Hepatocyte (in vitro differentiated cells): ENCODE measurements at regions not wholly inside any gene's neighbourhood (a gene's known extent, or its start where the extent isn't known, plus 50 kb on each side); places are given as distances from the start of the nearest gene placed in this dataset.
A peak's percentile ranks its signal among the peaks of the same experiment; 100 is the strongest.

Source experiments
- DNase-seq: peaks from one replicate; pipeline ENCODE4 v3.0.0-alpha.2; 2016; ENCODE audit warnings: low spot score
- H2AFZ ChIP-seq: fragments of 200-600 bp; sonication (generic); 2 replicates; pipeline ENCODE4 v1.6.0; 2016; ENCODE audit warnings: antibody characterized with exemption, mild to moderate bottlenecking
- H3K27ac ChIP-seq: fragments of 200-600 bp; sonication (generic); 2 replicates; pipeline ENCODE4 v1.5.1; 2016; ENCODE audit warnings: mild to moderate bottlenecking
- H3K27me3 ChIP-seq: fragments of 200-600 bp; sonication (generic); 2 replicates; pipeline ENCODE4 v1.6.1; 2016
- H3K36me3 ChIP-seq: fragments of 200-600 bp; sonication (generic); replicated peaks from 2 replicates; pipeline ENCODE4 v1.5.1; 2016; ENCODE audit warnings: low read depth; ENCODE audit not compliant: insufficient read depth
- H3K4me1 ChIP-seq: fragments of 200-600 bp; sonication (generic); 2 replicates; pipeline ENCODE4 v1.5.1; 2016; ENCODE audit warnings: mild to moderate bottlenecking, moderate library complexity; ENCODE audit not compliant: insufficient read depth
- H3K4me2 ChIP-seq: fragments of 200-600 bp; sonication (generic); 2 replicates; pipeline ENCODE4 v1.6.0; 2016
- H3K4me3 ChIP-seq: fragments of 200-600 bp; sonication (generic); 2 replicates; pipeline ENCODE4 v1.5.1; 2016; ENCODE audit warnings: mild to moderate bottlenecking
- H3K79me2 ChIP-seq: fragments of 200-600 bp; sonication (generic); 2 replicates; pipeline ENCODE4 v1.6.0; 2017; ENCODE audit warnings: mild to moderate bottlenecking
- H3K9me2 ChIP-seq: fragments of 200-600 bp; sonication (generic); replicated peaks from 2 replicates; pipeline ENCODE4 v1.6.0; 2017; ENCODE audit warnings: mild to moderate bottlenecking; ENCODE audit not compliant: insufficient read depth
- H3K9me3 ChIP-seq: fragments of 200-600 bp; sonication (generic); 2 replicates; pipeline ENCODE4 v1.5.1; 2016; ENCODE audit warnings: low read depth, mild to moderate bottlenecking
- H4K20me1 ChIP-seq: fragments of 200-600 bp; sonication (generic); 2 replicates; pipeline ENCODE4 v1.6.0; 2016; ENCODE audit warnings: mild to moderate bottlenecking; ENCODE audit not compliant: insufficient read depth, poor library complexity, severe bottlenecking
- EZH2 ChIP-seq: fragments of 200-600 bp; sonication (generic); IDR thresholded peaks from 2 replicates; pipeline ENCODE4 v1.6.1; 2016; ENCODE audit warnings: antibody characterized with exemption, mild to moderate bottlenecking, borderline replicate concordance
- EZH2phosphoT487 ChIP-seq: fragments of 200-600 bp; sonication (generic); IDR thresholded peaks from one replicate; pipeline ENCODE4 v1.6.1; 2018; ENCODE audit warnings: antibody characterized with exemption, mild to moderate bottlenecking, low read depth, moderate library complexity; ENCODE audit not compliant: unreplicated experiment, severe bottlenecking
- WGBS: methylation state at CpG from one replicate; pipeline ENCODE4 v1.1.6; 2016; ENCODE audit warnings: low lambda C conversion rate; ENCODE audit errors: missing lambda C conversion rate; 5-methylcytosine and 5-hydroxymethylcytosine counted together
- TF ChIP-seq, protein P1 (sequence below): fragments of 200-600 bp; sonication (generic); IDR thresholded peaks from 2 replicates; pipeline ENCODE4 v1.5.1; 2016; ENCODE audit warnings: antibody characterized with exemption, mild to moderate bottlenecking; ENCODE audit not compliant: poor library complexity

DNA sequence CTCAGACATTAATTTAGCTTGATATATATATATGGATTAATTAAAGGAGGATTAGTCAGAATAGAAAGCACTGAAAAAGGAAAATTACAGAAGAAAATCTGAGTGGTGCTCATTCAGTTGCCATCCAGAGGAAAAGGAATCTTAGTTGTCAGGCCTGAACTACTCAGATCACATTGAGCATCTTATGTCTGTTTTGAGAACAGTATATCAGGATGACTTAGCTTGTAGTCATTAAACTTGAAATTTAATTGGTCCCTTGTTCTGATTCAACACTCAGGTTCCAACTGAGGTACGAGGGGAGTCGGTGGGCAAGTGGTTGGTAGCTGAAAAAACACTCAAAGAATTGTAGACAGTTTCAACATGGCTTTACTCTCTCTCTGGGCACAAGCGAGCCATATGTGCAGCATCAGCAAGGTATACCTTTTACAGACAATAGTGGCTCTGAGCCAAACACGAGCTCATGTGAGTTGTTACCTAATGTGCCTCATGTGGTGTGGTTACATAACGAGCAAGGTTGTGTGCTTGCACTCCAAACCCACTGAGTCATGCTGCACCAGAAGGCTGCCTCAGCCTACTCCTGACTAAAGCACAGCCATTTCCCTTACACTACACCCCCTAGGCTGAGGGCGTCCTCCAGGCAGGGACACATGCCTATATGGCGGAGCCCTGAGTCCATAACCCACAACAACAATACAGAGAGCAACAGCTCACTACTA, 73.0 kb upstream of the HMGN3 start:
- Histone ChIP-seq H3K27me3 (no peaks in the 10 kb centered on the region), H3K79me2 (no peaks in the 10 kb centered on the region), H2AFZ (no peak overlapping the region), H3K9me3 (no peaks in the 10 kb centered on the region), H3K4me2 (no peak overlapping the region), H3K4me3 (no peak overlapping the region), H3K4me1 (no peaks in the 10 kb centered on the region), H4K20me1 (no peaks in the 10 kb centered on the region), H3K36me3 (no peaks in the 10 kb centered on the region), H3K9me2 (no peaks in the 10 kb centered on the region), H3K27ac (no peak overlapping the region)
- TF ChIP-seq EZH2 (no peak), EZH2phosphoT487 (no peak)
- TF ChIP-seq, protein P1, sequence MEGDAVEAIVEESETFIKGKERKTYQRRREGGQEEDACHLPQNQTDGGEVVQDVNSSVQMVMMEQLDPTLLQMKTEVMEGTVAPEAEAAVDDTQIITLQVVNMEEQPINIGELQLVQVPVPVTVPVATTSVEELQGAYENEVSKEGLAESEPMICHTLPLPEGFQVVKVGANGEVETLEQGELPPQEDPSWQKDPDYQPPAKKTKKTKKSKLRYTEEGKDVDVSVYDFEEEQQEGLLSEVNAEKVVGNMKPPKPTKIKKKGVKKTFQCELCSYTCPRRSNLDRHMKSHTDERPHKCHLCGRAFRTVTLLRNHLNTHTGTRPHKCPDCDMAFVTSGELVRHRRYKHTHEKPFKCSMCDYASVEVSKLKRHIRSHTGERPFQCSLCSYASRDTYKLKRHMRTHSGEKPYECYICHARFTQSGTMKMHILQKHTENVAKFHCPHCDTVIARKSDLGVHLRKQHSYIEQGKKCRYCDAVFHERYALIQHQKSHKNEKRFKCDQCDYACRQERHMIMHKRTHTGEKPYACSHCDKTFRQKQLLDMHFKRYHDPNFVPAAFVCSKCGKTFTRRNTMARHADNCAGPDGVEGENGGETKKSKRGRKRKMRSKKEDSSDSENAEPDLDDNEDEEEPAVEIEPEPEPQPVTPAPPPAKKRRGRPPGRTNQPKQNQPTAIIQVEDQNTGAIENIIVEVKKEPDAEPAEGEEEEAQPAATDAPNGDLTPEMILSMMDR, result no peak
- 88% methylated on average over 7 of the region's 7 CpGs for WGBS
- DNase-seq, result peak; percentile 52

DNA sequence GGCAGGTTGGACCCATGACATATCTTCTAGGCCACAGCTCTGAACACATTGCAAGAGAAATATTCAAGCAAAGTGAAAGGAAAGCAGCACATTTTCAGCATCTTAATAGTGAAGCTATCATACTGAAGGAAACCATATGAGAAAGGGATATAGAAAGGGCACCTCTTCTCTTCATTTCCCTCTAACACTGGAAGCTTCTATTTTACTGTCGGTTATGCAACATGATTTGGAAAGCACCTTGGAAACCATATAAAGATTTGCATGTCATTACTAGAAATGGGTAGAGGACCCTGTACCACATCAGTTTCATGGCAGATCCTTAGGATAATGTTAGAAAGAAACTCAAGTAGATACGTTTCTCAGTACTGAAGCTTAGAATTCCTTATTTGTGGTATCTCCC, 70.5 kb upstream of the HMGN3 start:
- Histone ChIP-seq H2AFZ (no peak overlapping the region), H3K36me3 (no peaks in the 10 kb centered on the region), H3K27me3 (no peaks in the 10 kb centered on the region), H3K4me3 (no peak overlapping the region), H3K9me3 (no peaks in the 10 kb centered on the region), H3K9me2 (no peaks in the 10 kb centered on the region), H4K20me1 (no peaks in the 10 kb centered on the region), H3K27ac (no peak overlapping the region), H3K4me2 (no peak overlapping the region), H3K79me2 (no peaks in the 10 kb centered on the region), H3K4me1 (peaks cover 15% of the 10 kb centered on the region)
- TF ChIP-seq, protein P1, result no peak
- 91% methylated on average over 2 of the region's 2 CpGs for WGBS
- no peak for DNase-seq

DNA sequence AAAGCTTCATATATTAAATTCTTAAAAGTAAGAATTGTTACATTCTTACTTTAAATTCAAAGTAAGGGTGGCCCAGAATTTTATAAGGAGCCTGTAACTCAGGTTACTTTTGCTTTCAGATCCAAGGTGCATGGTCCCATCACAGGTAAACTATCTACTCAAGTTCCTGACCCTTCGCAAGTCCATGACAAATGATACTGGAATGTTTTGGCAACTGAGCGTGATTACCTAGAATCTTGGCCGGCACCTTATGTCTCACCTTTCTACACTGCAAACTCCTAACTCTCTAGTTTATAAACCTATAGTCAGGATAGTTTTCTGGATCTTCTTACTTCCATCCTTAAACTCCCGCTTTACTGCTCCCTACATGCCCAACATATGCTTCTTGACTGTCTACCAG, 67.9 kb upstream of the HMGN3 start:
- no peak overlapping the region for H3K4me2 ChIP-seq
- H2AFZ ChIP-seq, result no peak overlapping the region
- H3K27ac ChIP-seq, result peak overlapping the region; percentile 81
- H3K4me3 ChIP-seq, result no peak overlapping the region
- H3K27me3 ChIP-seq, result no peaks in the 10 kb centered on the region
- TF ChIP-seq, protein P1, result no peak
- H4K20me1 ChIP-seq, result no peaks in the 10 kb centered on the region
- peaks cover 15% of the 10 kb centered on the region for H3K4me1 ChIP-seq
- 88% methylated on average over 4 of the region's 4 CpGs for WGBS
- H3K79me2 ChIP-seq, result no peaks in the 10 kb centered on the region
- H3K9me2 ChIP-seq, result no peaks in the 10 kb centered on the region
- no peaks in the 10 kb centered on the region for H3K9me3 ChIP-seq
- H3K36me3 ChIP-seq, result no peaks in the 10 kb centered on the region
- peak; percentile 12 for DNase-seq

DNA sequence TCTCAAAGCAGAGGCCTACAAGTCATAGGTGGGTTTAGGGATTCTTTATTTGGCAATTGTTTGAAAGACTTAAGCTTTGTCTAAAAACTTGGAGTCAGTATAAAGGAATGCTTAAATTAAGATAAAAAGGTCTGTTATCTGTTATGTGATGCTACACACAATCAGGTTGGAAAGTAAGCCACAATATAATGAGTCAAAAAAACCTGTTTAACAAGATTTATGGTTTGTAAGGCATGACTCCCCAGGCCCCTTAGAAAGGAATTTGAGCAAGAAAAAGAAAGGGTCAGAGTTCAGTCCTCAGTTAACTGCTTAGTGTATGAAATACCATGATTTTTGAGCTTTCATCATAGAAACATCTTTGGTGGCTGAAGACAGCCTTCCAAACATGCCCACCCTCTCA, 66.8 kb upstream of the HMGN3 start:
- H4K20me1 ChIP-seq, result no peaks in the 10 kb centered on the region
- no peak overlapping the region for H3K4me3 ChIP-seq
- TF ChIP-seq EZH2phosphoT487, result no peak
- no peak for TF ChIP-seq EZH2
- TF ChIP-seq, protein P1, result no peak
- H3K4me2 ChIP-seq, result peak overlapping the region; percentile 9
- no peaks in the 10 kb centered on the region for H3K27me3 ChIP-seq
- H3K27ac ChIP-seq, result peak overlapping the region; percentile 81
- no peaks in the 10 kb centered on the region for H3K79me2 ChIP-seq
- DNase-seq, result peak; percentile 15
- H2AFZ ChIP-seq, result no peak overlapping the region
- H3K9me2 ChIP-seq, result no peaks in the 10 kb centered on the region
- H3K36me3 ChIP-seq, result no peaks in the 10 kb centered on the region
- peaks cover 15% of the 10 kb centered on the region for H3K4me1 ChIP-seq
- H3K9me3 ChIP-seq, result no peaks in the 10 kb centered on the region
